Activated naive CD8-positive, alpha-beta T cell treated with anti-CD3 and anti-CD28 coated beads, Interleukin-2, amount 50 U/mL, for 16 hours (primary cell): ENCODE measurements at regions not wholly inside any gene's neighbourhood (a gene's known extent, or its start where the extent isn't known, plus 50 kb on each side); places are given as distances from the start of the nearest gene placed in this dataset.

Source experiments
- DNase-seq: peaks from one replicate; pipeline ENCODE4 v3.0.0-alpha.2; 2020; ENCODE audit warnings: low read depth, low spot score

DNA sequence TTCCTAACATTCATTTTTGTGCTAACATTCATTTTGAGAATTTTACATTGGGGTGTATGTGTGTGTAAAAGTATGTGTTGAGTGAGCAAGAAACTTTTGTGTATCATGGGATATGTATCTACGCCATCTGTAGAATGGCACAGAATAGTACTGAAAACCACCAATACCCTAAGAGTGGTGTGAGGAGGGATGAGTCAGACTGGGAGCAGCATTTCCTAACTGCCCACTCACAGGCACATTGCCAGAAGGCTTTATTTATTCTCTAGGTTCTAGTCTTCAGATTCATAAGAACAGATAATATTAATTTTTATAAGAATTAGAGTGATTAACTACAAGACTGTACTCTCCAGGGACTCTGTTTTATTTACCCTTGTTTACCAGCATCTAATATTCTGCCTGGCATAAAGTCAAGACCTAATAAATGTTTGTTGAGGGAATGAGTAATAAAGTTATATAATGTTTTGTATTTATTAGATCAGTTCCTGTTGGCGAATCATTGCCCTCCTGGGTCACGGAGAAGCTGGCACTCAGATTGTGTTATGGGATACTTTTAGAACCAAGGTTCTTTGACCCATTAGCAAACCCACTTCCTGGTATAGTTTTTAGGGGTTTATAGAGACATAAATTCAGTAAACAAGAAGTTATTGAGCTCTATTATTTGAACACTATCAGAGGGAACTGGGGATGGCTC is 159.1 kb upstream of the PPP2R2B start:
- DNase-seq = no peak

DNA sequence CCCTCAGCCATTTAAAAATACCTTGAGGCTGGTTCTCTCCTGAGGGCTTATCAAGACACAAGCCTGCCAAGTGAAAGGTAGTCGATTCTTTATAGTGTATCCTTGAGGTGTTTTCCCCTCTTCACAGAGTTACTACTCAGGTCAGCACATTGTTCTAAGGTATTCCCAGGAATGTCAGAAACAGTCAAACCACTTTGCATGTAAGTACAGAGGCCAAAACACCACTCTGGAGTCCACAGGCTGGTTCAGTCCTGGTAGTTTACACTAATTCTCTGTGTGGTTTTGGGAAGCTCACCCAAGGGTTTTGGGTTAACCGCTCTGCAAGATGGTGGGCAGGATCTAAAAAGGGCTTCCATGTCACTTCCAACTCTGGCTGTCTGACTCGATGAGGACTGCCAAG is 162.3 kb upstream of the PPP2R2B start:
- no peak for DNase-seq

- no peak for DNase-seq
Observed at GRCh38 chr5:147044572-147045273, 166.2 kb upstream of the PPP2R2B start.

DNA sequence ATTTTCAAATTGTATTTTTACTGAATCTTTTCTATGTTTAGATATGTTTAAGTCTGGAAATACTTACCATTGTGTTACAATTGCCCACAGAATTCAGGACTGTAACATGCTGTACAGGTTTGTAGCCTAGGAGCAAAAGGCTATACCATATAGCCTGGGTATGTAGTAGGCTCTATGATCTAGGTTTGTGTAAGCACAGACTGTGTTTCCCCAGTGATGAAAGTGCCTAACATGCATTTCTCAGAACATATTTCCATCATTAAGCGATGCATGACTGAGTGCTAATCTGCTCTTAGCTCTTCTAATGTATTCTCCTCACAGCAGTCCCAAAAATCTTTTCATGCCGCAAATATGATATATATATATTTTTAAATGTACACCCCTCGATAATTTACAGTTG is 166.7 kb upstream of the PPP2R2B start:
- DNase-seq = no peak

GRCh38 chr5:147046281-147046680 is 167.7 kb upstream of the PPP2R2B start:
- no peak for DNase-seq

DNA sequence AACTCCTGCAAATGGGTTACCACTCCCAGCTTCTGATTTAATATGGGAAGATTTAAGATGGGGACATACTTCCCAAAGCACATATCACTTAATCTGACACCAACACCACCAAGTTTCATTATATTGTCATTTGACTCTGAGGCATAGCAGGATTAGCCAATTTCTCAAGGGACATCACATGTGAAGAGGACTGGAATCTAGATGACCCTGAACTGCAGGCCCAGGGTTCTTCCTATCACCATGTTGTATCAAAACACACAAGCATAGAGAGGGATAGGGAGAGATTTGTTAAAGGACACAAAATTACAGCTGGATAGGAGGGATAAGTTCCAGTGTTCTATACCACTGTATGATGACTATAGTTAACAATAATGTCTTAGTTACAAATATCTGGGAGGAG is 168.3 kb upstream of the PPP2R2B start:
- DNase-seq = no peak

- DNase-seq = no peak
Observed at GRCh38 chr5:147049764-147050163, 171.2 kb upstream of the PPP2R2B start.

- no peak for DNase-seq
Observed at GRCh38 chr5:147050172-147050571, 171.6 kb upstream of the PPP2R2B start.

- no peak for DNase-seq
Observed at GRCh38 chr5:147051193-147051592, 172.6 kb upstream of the PPP2R2B start.

- no peak for DNase-seq
Observed at GRCh38 chr5:147052519-147052918, 174.0 kb upstream of the PPP2R2B start.

- no peak for DNase-seq
Observed at GRCh38 chr5:147055089-147055826, 176.7 kb upstream of the PPP2R2B start.

DNA sequence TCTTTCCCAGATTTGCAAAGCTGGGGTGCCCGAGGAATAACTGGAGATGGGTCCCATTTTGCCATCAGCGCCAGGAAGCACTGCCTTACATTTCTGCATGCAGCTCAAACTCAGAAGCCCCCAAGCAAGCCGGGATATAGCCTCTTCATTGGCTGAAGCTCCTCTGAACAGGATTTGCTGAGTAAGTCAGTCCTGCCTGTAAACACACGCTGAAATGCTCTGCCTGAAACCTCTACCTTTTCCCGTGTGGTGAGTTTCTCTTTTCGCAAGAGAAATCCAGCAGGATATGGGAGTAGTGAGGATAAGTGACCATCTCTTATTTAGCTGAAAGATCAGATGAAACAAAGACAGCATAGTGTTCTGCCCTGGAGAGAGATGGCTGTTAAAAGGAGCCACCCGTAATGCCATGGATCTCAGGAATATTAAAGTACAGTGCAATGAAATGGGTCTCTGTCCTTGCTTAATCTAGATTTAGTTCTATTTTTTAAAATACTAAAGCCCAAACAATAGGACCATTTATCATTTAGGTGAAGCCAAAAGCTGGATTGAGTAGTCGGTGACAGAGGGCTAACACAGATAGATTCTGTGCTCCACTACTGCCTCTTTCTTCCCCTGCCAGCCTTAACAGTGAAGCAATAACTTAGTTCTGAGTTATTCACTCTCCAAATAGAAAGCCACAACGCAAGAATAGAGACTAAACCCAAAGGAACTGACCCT is 177.5 kb upstream of the PPP2R2B start:
- DNase-seq = no peak

GRCh38 chr5:147057051-147057450 is 177.8 kb upstream of the STK32A start:
- no peak for DNase-seq

DNA sequence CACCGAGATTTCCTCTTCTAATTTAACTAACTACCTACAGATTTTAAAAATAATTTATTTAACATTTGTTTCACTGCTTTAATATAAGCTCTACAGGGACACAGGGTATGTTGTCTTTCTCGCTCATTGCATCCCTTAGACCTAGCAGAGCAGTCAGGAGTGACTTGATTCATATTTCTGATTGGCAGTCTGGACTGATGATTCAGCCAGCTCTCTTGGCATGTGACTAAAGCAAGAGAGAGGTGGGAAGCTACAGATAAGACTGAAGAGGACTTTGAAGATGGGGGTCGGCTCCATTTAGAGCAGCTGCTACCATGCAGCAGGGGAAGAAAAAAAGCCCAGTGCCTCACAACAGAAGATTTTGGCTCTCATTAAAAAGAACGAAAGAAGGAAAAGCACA is 173.4 kb upstream of the STK32A start:
- no peak for DNase-seq

GRCh38 chr5:147062427-147062826 is 172.4 kb upstream of the STK32A start:
- DNase-seq = no peak

GRCh38 chr5:147063943-147064342 is 170.9 kb upstream of the STK32A start:
- DNase-seq = no peak

DNA sequence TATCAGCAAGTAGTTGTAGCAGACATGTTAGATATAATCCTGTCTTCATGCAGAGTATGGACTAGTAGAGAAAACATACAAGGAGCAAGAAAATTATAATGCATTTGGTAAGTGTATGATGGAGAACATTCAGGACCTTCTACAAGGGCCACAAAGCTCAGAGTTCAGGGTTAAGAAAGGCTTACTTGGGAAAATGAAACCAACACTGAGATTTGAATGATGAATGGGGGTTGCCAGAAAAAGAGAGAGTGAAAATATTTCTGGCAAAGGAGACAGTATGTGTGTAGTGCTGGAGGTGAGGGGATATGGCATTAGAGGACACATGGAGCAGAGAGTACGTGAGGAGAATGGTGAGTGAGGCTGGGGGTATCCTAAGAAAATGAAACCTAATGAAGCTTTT is 169.8 kb upstream of the STK32A start:
- no peak for DNase-seq

DNA sequence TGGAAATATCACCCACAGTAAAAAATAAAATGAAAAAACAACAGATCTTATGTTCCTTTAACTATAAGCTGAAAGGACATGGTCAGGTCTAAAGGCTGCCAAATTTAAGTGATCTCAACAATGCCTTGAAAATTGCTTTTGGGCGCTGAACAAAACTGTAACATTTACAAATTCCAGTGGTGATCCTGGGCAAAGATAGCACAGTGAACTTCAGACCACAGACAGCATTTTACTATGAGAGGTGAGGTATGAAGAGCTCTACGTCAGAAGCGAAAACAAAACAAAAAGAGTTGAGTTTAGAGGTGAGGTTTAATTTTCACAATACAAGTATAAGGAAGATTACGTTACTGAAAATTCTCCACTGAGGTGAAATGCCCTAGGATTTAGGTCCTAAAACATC is 165.8 kb upstream of the STK32A start:
- no peak for DNase-seq

- no peak for DNase-seq
Observed at GRCh38 chr5:147072622-147073021, 162.2 kb upstream of the STK32A start.

- no peak for DNase-seq
Observed at GRCh38 chr5:147073098-147073497, 161.7 kb upstream of the STK32A start.

DNA sequence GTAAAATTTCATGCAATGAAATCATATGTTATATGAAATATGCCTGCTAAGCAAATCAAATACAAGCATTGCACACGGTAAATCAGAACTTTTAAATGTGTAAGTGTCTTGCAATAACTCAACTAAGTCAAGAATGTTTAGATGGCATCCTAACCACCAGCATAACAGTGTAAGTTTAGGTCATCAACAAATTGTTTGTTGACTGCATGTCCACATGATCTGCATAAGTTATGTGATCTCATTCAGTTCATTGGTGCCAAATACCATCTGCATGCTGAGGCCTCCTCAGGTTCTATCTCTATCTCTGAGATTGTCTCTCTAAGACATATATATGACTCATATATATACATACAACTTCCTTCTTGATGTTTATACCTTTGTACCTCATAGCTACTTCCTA is 159.6 kb upstream of the STK32A start:
- no peak for DNase-seq

GRCh38 chr5:147080391-147080790 is 154.4 kb upstream of the STK32A start:
- DNase-seq = no peak
